Mucosa of descending colon (tissue), 3 donors: ENCODE measurements at regions not wholly inside any gene's neighbourhood (a gene's known extent, or its start where the extent isn't known, plus 50 kb on each side); places are given as distances from the start of the nearest gene placed in this dataset.

Experiments
- ATAC-seq: fragments of 200-7000 bp; cut with Tn5 transposase; one replicate; pipeline ENCODE4 v1.9.1; 2020; ENCODE audit warnings: mild to moderate bottlenecking, moderate library complexity
- DNase-seq, 3 donors: peaks; one replicate each; pipeline ENCODE4 v3.0.0-alpha.2; 2020
- H3K36me3 ChIP-seq: fragments of 200-600 bp; one replicate; pipeline ENCODE4 v1.8.0; 2021; ENCODE audit warnings: low read depth, mild to moderate bottlenecking
- H3K4me1 ChIP-seq: fragments of 200-600 bp; one replicate; pipeline ENCODE4 v1.8.0; 2021; ENCODE audit warnings: low read depth, mild to moderate bottlenecking
- H3K4me3 ChIP-seq: fragments of 200-600 bp; one replicate; pipeline ENCODE4 v1.8.0; 2021; ENCODE audit warnings: mild to moderate bottlenecking
- H3K9me3 ChIP-seq: fragments of 200-600 bp; one replicate; pipeline ENCODE4 v1.8.0; 2021; ENCODE audit warnings: mild to moderate bottlenecking
- intact Hi-C, 2 donors: fragments of 100-400 bp; cut with DNase I in 1 of 2; cut with micrococcal nuclease in 1 of 2; formaldehyde crosslinking; loops; one replicate each; pipeline versions ENCODE4 v1.11.0 to v1.11.1; 2022; cut with DNase I, micrococcal nuclease
- TF ChIP-seq, protein P1 (sequence below): fragments of 200-600 bp; IDR thresholded peaks from one replicate; pipeline ENCODE4 v1.8.0; 2022; ENCODE audit warnings: antibody characterized with exemption, mild to moderate bottlenecking
- donor health status: DM: no; HTN: no; CAD: no; lungs with moderate emphysema.
- donor health status: DM: no; HTN: no; CAD: no.
- donor health status: DM: no; HTN: yes; CAD: no.

DNA sequence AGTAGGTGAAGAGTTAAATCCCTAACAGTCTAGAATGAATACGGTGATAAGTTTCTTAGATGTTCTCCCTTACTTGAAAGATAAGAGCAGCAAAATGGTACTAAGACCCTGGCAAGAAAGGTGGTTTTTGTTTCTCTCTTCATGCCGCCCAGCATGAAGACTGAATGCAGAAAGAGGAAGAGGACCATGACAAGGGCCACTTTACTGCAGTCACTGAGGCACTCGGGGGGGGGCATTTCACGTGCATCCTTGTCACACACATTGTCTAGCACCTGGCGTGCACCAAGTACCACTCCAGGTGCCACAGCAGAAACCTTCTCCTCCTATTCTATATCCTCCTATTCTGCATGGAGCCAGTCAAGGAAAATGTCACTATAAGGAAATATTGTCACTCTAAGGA is 222.0 kb downstream of the TOMM20 start:
- Histone ChIP-seq H3K4me1 (peaks cover 12% of the 10 kb centered on the region), H3K9me3 (no peaks in the 10 kb centered on the region), H3K36me3 (no peaks in the 10 kb centered on the region), H3K4me3 (no peak overlapping the region)
- TF ChIP-seq, protein P1, sequence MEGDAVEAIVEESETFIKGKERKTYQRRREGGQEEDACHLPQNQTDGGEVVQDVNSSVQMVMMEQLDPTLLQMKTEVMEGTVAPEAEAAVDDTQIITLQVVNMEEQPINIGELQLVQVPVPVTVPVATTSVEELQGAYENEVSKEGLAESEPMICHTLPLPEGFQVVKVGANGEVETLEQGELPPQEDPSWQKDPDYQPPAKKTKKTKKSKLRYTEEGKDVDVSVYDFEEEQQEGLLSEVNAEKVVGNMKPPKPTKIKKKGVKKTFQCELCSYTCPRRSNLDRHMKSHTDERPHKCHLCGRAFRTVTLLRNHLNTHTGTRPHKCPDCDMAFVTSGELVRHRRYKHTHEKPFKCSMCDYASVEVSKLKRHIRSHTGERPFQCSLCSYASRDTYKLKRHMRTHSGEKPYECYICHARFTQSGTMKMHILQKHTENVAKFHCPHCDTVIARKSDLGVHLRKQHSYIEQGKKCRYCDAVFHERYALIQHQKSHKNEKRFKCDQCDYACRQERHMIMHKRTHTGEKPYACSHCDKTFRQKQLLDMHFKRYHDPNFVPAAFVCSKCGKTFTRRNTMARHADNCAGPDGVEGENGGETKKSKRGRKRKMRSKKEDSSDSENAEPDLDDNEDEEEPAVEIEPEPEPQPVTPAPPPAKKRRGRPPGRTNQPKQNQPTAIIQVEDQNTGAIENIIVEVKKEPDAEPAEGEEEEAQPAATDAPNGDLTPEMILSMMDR = no peak
- intact Hi-C loops = no loop called here
- ATAC-seq (no peak), DNase-seq (no peak)

DNA sequence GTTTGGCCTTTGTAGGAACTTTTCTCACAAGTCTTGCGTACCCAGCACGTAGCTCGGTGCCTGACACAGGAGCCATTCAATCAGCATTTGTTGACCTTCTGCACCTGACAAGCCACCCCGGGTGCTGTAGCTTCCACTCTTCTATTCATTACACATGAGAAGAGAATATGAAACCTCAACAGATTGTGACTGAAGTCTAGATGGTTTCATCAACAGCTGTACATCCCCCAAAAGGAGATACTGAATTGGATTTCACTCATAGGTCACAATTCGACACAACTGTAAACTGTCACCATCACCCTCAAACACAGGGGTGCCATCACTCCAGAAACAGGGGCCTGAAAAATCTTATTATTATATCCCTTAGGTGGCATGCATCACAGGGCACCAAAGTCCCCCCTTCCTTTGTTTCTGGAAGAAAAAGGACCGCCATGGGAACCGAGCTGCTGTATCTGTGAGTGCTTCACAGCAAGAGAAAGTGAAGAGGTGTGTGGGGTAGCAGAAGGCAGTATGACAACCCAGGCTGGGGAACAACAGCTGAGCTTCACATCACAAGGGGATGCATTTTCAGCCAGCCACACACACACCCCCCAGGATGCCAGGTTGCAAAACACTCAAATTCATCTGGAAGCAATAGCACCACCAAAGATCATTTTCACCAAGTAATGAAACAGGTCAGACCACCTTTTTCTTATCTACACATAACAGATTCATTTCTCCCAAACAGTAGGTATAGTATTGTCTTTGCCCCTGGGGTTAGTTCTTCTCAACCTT is 225.7 kb downstream of the TOMM20 start:
- H3K4me1 ChIP-seq = peaks cover 17% of the 10 kb centered on the region
- TF ChIP-seq, protein P1 = no peak
- ATAC-seq = no peak
- intact Hi-C loops = no loop called here
- no peak for DNase-seq
- no peaks in the 10 kb centered on the region for H3K36me3 ChIP-seq
- H3K9me3 ChIP-seq = no peaks in the 10 kb centered on the region
- H3K4me3 ChIP-seq = no peak overlapping the region

DNA sequence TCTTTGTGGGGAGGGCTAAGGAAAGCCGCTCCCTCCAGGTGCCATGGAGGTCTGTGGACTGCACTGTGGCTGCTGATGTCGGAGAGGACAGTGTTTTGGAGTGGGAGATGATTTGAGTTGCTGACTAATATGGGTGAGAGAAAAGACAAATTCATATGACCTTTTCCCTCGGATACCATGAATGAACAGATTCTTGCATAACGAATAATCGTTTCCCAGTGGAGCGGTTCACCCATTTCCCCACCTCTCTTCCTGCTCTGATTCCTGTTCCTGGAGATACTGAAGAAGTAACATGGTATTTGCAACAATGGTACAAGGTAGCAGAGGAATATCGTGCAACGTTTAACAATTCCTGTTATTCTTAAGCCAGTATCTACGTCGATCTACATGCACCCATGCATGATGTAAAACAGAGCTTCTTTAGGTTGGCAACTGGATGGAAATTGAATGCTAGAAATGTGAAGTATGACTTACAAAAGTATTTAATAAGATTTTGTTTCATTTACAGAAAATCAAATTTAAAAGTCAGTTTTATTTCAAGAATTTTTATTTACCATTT is 227.1 kb downstream of the TOMM20 start:
- intact Hi-C loops = no loop called here
- no peaks in the 10 kb centered on the region for H3K36me3 ChIP-seq

DNA sequence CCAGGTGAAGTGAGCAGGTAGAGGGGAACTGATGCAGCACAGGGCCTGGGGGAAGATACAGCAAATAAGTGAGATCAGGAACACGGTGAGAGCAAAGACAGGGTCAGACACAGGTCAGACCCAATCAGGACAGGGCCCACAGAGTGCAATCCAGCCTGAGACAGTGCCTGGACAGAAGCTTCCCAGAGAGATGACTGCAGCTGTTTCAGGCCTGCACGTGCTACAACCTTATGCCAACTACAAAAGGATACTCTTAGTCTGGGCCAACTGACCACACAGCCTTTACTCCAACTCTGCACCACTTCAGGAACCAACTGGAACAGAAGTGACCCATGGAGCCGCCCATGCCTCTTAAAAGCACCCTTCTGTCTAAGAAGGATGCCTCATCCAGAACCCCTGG is 228.0 kb downstream of the TOMM20 start:
- ATAC-seq (no peak), DNase-seq (no peak)
- H3K36me3 ChIP-seq = no peaks in the 10 kb centered on the region
- H3K4me3 ChIP-seq = no peak overlapping the region
- H3K4me1 ChIP-seq = peaks cover 11% of the 10 kb centered on the region
- intact Hi-C loops = no loop called here
- TF ChIP-seq, protein P1 = no peak
- no peaks in the 10 kb centered on the region for H3K9me3 ChIP-seq

More for the DNA sequence above, 227.1 kb downstream of the TOMM20 start:
- DNase-seq (no peak), ATAC-seq (no peak)
- TF ChIP-seq, protein P1 = no peak
- Histone ChIP-seq H3K9me3 (no peaks in the 10 kb centered on the region), H3K4me3 (no peak overlapping the region), H3K4me1 (peaks cover 11% of the 10 kb centered on the region)

DNA sequence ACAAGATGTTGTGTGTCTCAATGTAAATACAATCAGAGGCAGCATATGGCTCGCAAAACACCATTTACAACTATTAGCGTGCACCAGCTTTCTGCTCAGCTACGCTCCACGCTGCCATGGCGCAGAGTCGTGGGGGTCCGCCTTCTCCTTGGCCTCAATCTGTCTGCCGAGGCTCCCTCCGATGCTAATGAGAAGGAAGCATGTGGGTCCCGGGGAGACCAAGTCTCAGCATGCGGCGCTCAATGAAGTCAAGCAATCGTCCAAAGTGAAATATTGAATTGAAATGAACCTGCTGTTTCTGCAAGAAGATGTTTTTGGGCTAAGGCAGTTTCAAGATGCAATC is 228.9 kb downstream of the TOMM20 start:
- intact Hi-C loops = no loop called here
- Histone ChIP-seq H3K36me3 (no peaks in the 10 kb centered on the region), H3K4me1 (peaks cover 11% of the 10 kb centered on the region), H3K9me3 (no peaks in the 10 kb centered on the region), H3K4me3 (no peak overlapping the region)
- TF ChIP-seq, protein P1 = no peak
- DNase-seq (no peak), ATAC-seq (no peak)
